H1 (cell line): ENCODE measurements at regions not wholly inside any gene's neighbourhood (a gene's known extent, or its start where the extent isn't known, plus 50 kb on each side); places are given as distances from the start of the nearest gene placed in this dataset.

ENCODE experiments used
- ATF3 ChIP-seq: IDR thresholded peaks from 2 replicates; pipeline ENCODE4 v1.6.1; 2011; ENCODE audit warnings: low read depth, mild to moderate bottlenecking, low read length; ENCODE audit not compliant: insufficient read depth
- BRCA1 ChIP-seq: IDR thresholded peaks from 2 replicates; pipeline ENCODE4 v1.6.1; 2012; ENCODE audit warnings: low read depth, low read length, improper control_type of control experiment
- CHD1 ChIP-seq: IDR thresholded peaks from 2 replicates; pipeline ENCODE4 v1.6.1; 2012; ENCODE audit warnings: low read depth, low read length, improper control_type of control experiment
- GABPA ChIP-seq: IDR thresholded peaks from 2 replicates; pipeline ENCODE4 v1.6.1; 2011; ENCODE audit warnings: mild to moderate bottlenecking, low read length, moderate library complexity, borderline replicate concordance; ENCODE audit not compliant: insufficient read depth
- MAX ChIP-seq: IDR thresholded peaks from 2 replicates; pipeline ENCODE4 v1.6.1; 2012; ENCODE audit warnings: inconsistent platforms
- POLR2A ChIP-seq, 2 experiments: IDR thresholded peaks; 1 replicate in 1 of 2; 2 replicates in 1 of 2; pipeline ENCODE4 v1.6.1; 2011; ENCODE audit warnings: low read depth in 2 of 2, low read length in 2 of 2, mild to moderate bottlenecking in 2 of 2; ENCODE audit errors: control extremely low read depth in 1 of 2
- RBBP5 ChIP-seq: IDR thresholded peaks from 2 replicates; pipeline ENCODE4 v1.7.1; 2012; ENCODE audit warnings: low read depth, mild to moderate bottlenecking, inconsistent platforms, low read length, moderate library complexity, borderline replicate concordance
- TAF1 ChIP-seq: IDR thresholded peaks from 2 replicates; pipeline ENCODE4 v1.6.1; 2011; ENCODE audit warnings: mild to moderate bottlenecking, low read depth, low read length
- TF ChIP-seq, protein P1 (sequence below): fragments of 300-600 bp; sonication (generic); IDR thresholded peaks from 2 replicates; pipeline ENCODE4 v1.7.1; 2012; ENCODE audit warnings: low read length, moderate library complexity, mild to moderate bottlenecking, inconsistent platforms; ENCODE audit not compliant: insufficient replicate concordance

DNA sequence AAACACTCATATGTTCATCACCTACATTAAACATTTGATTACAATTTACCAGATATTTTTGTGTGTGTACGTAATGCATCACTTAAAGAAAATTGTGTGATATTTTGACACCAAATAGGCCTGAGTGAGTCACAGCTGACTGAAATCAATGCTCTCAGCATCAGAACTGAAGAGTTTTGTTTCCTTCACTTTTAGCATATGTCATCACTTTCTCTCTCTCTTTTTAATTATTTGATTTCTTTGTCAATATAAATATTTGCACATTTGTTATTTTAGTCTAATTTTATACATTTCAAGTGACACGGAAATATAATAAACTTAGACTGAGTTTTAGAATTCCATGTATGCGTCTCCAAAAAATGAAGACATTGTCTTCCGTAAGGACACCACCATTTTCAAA is 545.3 kb downstream of the PTPRC start (continued):
- TF ChIP-seq, protein P1, sequence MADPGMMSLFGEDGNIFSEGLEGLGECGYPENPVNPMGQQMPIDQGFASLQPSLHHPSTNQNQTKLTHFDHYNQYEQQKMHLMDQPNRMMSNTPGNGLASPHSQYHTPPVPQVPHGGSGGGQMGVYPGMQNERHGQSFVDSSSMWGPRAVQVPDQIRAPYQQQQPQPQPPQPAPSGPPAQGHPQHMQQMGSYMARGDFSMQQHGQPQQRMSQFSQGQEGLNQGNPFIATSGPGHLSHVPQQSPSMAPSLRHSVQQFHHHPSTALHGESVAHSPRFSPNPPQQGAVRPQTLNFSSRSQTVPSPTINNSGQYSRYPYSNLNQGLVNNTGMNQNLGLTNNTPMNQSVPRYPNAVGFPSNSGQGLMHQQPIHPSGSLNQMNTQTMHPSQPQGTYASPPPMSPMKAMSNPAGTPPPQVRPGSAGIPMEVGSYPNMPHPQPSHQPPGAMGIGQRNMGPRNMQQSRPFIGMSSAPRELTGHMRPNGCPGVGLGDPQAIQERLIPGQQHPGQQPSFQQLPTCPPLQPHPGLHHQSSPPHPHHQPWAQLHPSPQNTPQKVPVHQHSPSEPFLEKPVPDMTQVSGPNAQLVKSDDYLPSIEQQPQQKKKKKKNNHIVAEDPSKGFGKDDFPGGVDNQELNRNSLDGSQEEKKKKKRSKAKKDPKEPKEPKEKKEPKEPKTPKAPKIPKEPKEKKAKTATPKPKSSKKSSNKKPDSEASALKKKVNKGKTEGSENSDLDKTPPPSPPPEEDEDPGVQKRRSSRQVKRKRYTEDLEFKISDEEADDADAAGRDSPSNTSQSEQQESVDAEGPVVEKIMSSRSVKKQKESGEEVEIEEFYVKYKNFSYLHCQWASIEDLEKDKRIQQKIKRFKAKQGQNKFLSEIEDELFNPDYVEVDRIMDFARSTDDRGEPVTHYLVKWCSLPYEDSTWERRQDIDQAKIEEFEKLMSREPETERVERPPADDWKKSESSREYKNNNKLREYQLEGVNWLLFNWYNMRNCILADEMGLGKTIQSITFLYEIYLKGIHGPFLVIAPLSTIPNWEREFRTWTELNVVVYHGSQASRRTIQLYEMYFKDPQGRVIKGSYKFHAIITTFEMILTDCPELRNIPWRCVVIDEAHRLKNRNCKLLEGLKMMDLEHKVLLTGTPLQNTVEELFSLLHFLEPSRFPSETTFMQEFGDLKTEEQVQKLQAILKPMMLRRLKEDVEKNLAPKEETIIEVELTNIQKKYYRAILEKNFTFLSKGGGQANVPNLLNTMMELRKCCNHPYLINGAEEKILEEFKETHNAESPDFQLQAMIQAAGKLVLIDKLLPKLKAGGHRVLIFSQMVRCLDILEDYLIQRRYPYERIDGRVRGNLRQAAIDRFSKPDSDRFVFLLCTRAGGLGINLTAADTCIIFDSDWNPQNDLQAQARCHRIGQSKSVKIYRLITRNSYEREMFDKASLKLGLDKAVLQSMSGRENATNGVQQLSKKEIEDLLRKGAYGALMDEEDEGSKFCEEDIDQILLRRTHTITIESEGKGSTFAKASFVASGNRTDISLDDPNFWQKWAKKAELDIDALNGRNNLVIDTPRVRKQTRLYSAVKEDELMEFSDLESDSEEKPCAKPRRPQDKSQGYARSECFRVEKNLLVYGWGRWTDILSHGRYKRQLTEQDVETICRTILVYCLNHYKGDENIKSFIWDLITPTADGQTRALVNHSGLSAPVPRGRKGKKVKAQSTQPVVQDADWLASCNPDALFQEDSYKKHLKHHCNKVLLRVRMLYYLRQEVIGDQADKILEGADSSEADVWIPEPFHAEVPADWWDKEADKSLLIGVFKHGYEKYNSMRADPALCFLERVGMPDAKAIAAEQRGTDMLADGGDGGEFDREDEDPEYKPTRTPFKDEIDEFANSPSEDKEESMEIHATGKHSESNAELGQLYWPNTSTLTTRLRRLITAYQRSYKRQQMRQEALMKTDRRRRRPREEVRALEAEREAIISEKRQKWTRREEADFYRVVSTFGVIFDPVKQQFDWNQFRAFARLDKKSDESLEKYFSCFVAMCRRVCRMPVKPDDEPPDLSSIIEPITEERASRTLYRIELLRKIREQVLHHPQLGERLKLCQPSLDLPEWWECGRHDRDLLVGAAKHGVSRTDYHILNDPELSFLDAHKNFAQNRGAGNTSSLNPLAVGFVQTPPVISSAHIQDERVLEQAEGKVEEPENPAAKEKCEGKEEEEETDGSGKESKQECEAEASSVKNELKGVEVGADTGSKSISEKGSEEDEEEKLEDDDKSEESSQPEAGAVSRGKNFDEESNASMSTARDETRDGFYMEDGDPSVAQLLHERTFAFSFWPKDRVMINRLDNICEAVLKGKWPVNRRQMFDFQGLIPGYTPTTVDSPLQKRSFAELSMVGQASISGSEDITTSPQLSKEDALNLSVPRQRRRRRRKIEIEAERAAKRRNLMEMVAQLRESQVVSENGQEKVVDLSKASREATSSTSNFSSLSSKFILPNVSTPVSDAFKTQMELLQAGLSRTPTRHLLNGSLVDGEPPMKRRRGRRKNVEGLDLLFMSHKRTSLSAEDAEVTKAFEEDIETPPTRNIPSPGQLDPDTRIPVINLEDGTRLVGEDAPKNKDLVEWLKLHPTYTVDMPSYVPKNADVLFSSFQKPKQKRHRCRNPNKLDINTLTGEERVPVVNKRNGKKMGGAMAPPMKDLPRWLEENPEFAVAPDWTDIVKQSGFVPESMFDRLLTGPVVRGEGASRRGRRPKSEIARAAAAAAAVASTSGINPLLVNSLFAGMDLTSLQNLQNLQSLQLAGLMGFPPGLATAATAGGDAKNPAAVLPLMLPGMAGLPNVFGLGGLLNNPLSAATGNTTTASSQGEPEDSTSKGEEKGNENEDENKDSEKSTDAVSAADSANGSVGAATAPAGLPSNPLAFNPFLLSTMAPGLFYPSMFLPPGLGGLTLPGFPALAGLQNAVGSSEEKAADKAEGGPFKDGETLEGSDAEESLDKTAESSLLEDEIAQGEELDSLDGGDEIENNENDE = no peak
- TF ChIP-seq CHD1 (no peak), POLR2A (IDR thresholded peaks at IDR 0.05; ENCODE audit: control extremely low read depth in 1 of 2, low read depth in 2 of 2, low read length in 2 of 2) (no peak), TAF1 (no peak), GABPA (no peak), RBBP5 (no peak), ATF3 (no peak), MAX (no peak), BRCA1 (no peak)
